Osteocyte (in vitro differentiated cells): ENCODE measurements at regions not wholly inside any gene's neighbourhood (a gene's known extent, or its start where the extent isn't known, plus 50 kb on each side); places are given as distances from the start of the nearest gene placed in this dataset.
"Not testable (repeated sequence)": the region's sequence is repeated elsewhere in the genome, so short reads cannot be mapped to it uniquely, and the experiment has no call there.

Source experiments
- DNase-seq: peaks from one replicate; pipeline ENCODE4 v3.0.0; 2021; ENCODE audit warnings: mixed read lengths; ENCODE audit not compliant: unreplicated experiment; ENCODE audit errors: extremely low spot score
- H3K27ac Mint-ChIP-seq: one replicate; pipeline ENCODE4 v1.8.0; 2021; ENCODE audit warnings: mild to moderate bottlenecking, mixed read lengths; ENCODE audit not compliant: unreplicated experiment
- H3K27me3 Mint-ChIP-seq: one replicate; pipeline ENCODE4 v1.8.0; 2021; ENCODE audit warnings: mixed read lengths; ENCODE audit not compliant: unreplicated experiment
- H3K36me3 Mint-ChIP-seq: one replicate; pipeline ENCODE4 v1.8.0; 2021; ENCODE audit warnings: mixed read lengths; ENCODE audit not compliant: unreplicated experiment
- H3K4me1 Mint-ChIP-seq: one replicate; pipeline ENCODE4 v1.8.0; 2021; ENCODE audit warnings: mixed read lengths; ENCODE audit not compliant: unreplicated experiment
- H3K4me3 Mint-ChIP-seq: one replicate; pipeline ENCODE4 v1.8.0; 2021; ENCODE audit warnings: mild to moderate bottlenecking, moderate library complexity, mixed read lengths; ENCODE audit not compliant: unreplicated experiment
- H3K9me3 Mint-ChIP-seq: one replicate; pipeline ENCODE4 v1.8.0; 2021; ENCODE audit warnings: mixed read lengths; ENCODE audit not compliant: unreplicated experiment
- CTCF ChIP-seq: fragments of 200-600 bp; sonication (generic); IDR thresholded peaks from 2 replicates; pipeline ENCODE4 v1.5.0; 2021; ENCODE audit warnings: antibody characterized with exemption, mild to moderate bottlenecking, moderate library complexity

GRCh38 chr6:137305691-137306090, 86.5 kb upstream of the IFNGR1 start:
- H3K36me3 Mint-ChIP-seq, result no peaks in the 10 kb centered on the region
- H3K27me3 Mint-ChIP-seq, result peaks cover 12% of the 10 kb centered on the region
- H3K4me3 Mint-ChIP-seq, result no peak overlapping the region
- H3K4me1 Mint-ChIP-seq, result no peaks in the 10 kb centered on the region
- H3K27ac Mint-ChIP-seq, result no peak overlapping the region
- no peak for DNase-seq
- no peak for TF ChIP-seq CTCF
- H3K9me3 Mint-ChIP-seq, result no peaks in the 10 kb centered on the region

GRCh38 chr6:137304020-137304780, 85.0 kb upstream of the IFNGR1 start:
- Mint-ChIP-seq H3K4me1 (no peaks in the 10 kb centered on the region), H3K27ac (no peak overlapping the region)
- no peak for TF ChIP-seq CTCF

GRCh38 chr6:137303441-137303840, 84.3 kb upstream of the IFNGR1 start:
- no peak overlapping the region for H3K27ac Mint-ChIP-seq
- H3K27me3 Mint-ChIP-seq, result peaks cover 12% of the 10 kb centered on the region
- H3K9me3 Mint-ChIP-seq, result no peaks in the 10 kb centered on the region
- H3K4me1 Mint-ChIP-seq, result no peaks in the 10 kb centered on the region
- H3K36me3 Mint-ChIP-seq, result no peaks in the 10 kb centered on the region
- DNase-seq, result no peak
- H3K4me3 Mint-ChIP-seq, result no peak overlapping the region
- no peak for TF ChIP-seq CTCF

More at GRCh38 chr6:137304020-137304780, 85.0 kb upstream of the IFNGR1 start:
- Mint-ChIP-seq H3K9me3 (no peaks in the 10 kb centered on the region), H3K36me3 (no peaks in the 10 kb centered on the region), H3K27me3 (peaks cover 12% of the 10 kb centered on the region), H3K4me3 (no peak overlapping the region)
- DNase-seq, result no peak

- Mint-ChIP-seq H3K4me3 (no peak overlapping the region), H3K27ac (no peak overlapping the region), H3K36me3 (no peaks in the 10 kb centered on the region), H3K9me3 (no peaks in the 10 kb centered on the region), H3K27me3 (peaks cover 11% of the 10 kb centered on the region), H3K4me1 (peaks cover 5% of the 10 kb centered on the region)
- DNase-seq, result no peak
- TF ChIP-seq CTCF, result no peak
These were observed 80.5 kb upstream of the IFNGR1 start for GRCh38 chr6:137299681-137300080.

GRCh38 chr6:137297887-137298286, 78.7 kb upstream of the IFNGR1 start:
- no peaks in the 10 kb centered on the region for H3K9me3 Mint-ChIP-seq
- H3K4me1 Mint-ChIP-seq, result peaks cover 5% of the 10 kb centered on the region
- DNase-seq, result no peak
- H3K27ac Mint-ChIP-seq, result no peak overlapping the region
- peaks cover 2% of the 10 kb centered on the region for H3K27me3 Mint-ChIP-seq
- no peak for TF ChIP-seq CTCF
- H3K4me3 Mint-ChIP-seq, result no peak overlapping the region
- no peaks in the 10 kb centered on the region for H3K36me3 Mint-ChIP-seq

- DNase-seq, H3K36me3 Mint-ChIP-seq, H3K27ac Mint-ChIP-seq, H3K4me1 Mint-ChIP-seq, H3K9me3 Mint-ChIP-seq, H3K4me3 Mint-ChIP-seq: not testable (repeated sequence)
- H3K27me3 Mint-ChIP-seq, result peaks cover 17% of the 10 kb centered on the region
These were observed 73.1 kb upstream of the IFNGR1 start for GRCh38 chr6:137292326-137292725.
